Breast epithelium (tissue), 3 donors: ENCODE measurements at regions not wholly inside any gene's neighbourhood (a gene's known extent, or its start where the extent isn't known, plus 50 kb on each side); places are given as distances from the start of the nearest gene placed in this dataset.
"Not testable (repeated sequence)": the region's sequence is repeated elsewhere in the genome, so short reads cannot be mapped to it uniquely, and the experiment has no call there.

Experiments
- CTCF ChIP-seq, 3 donors: fragments of 450-650 bp; IDR thresholded peaks; one replicate each; pipeline ENCODE4 v1.5.1; 2016 to 2017; ENCODE audit warnings: antibody characterized with exemption in 3 of 3, mild to moderate bottlenecking in 3 of 3, moderate library complexity in 3 of 3
- POLR2A ChIP-seq: fragments of 450-650 bp; IDR thresholded peaks from one replicate; pipeline ENCODE4 v1.6.1; 2016; ENCODE audit warnings: antibody characterized with exemption, mild to moderate bottlenecking, moderate library complexity
- POLR2AphosphoS5 ChIP-seq, 3 donors: sonication (generic); formaldehyde crosslinking; IDR thresholded peaks; one replicate each; pipeline ENCODE4 v1.6.1; 2017; ENCODE audit warnings: antibody characterized with exemption in 3 of 3

- TF ChIP-seq CTCF (IDR thresholded peaks at IDR 0.05); POLR2AphosphoS5 (IDR thresholded peaks at IDR 0.05); POLR2A: not testable (repeated sequence)
Measured at GRCh38 chr2:91871716-91872115, 2999.5 kb upstream of the TEKT4 start.
